Liver (tissue), 7 donors: ENCODE measurements at regions not wholly inside any gene's neighbourhood (a gene's known extent, or its start where the extent isn't known, plus 50 kb on each side); places are given as distances from the start of the nearest gene placed in this dataset.

Experiments
- DNase-seq: peaks from one replicate; pipeline ENCODE4 v3.0.0-alpha.2; 2017; ENCODE audit warnings: low spot score
- H3K27ac ChIP-seq, 2 donors: one replicate each; pipeline ENCODE4 v1.7.0; 2013; ENCODE audit warnings: inconsistent platforms in 2 of 2, low read length in 2 of 2, control low read depth in 1 of 2, low read depth in 1 of 2, mild to moderate bottlenecking in 1 of 2
- H3K27me3 ChIP-seq, 4 donors: one replicate each; pipeline versions ENCODE4 v1.6.1 to v1.7.0; 2013; ENCODE audit warnings: low read length in 3 of 4, inconsistent platforms in 1 of 4, mild to moderate bottlenecking in 1 of 4, moderate library complexity in 1 of 4; ENCODE audit not compliant: control insufficient read depth in 4 of 4, insufficient read depth in 4 of 4
- H3K36me3 ChIP-seq, 4 donors: one replicate each; pipeline versions ENCODE4 v1.6.1 to v1.7.0; 2013; ENCODE audit warnings: low read length in 3 of 4, mild to moderate bottlenecking in 3 of 4, low read depth in 1 of 4, moderate library complexity in 1 of 4; ENCODE audit not compliant: control insufficient read depth in 4 of 4, insufficient read depth in 3 of 4
- H3K4me1 ChIP-seq, 4 donors: one replicate each; pipeline versions ENCODE4 v1.6.1 to v1.7.0; 2013; ENCODE audit warnings: low read length in 3 of 4, mild to moderate bottlenecking in 3 of 4, moderate library complexity in 1 of 4; ENCODE audit not compliant: control insufficient read depth in 4 of 4, insufficient read depth in 4 of 4
- H3K4me3 ChIP-seq, 3 donors: one replicate each; pipeline versions ENCODE4 v1.6.1 to v1.7.0; 2013; ENCODE audit warnings: low read length in 3 of 3, control low read depth in 1 of 3, low read depth in 1 of 3, mild to moderate bottlenecking in 1 of 3
- H3K9ac ChIP-seq, 2 donors: one replicate each; pipeline ENCODE4 v1.7.0; 2013; ENCODE audit warnings: low read length in 2 of 2, mild to moderate bottlenecking in 2 of 2, moderate library complexity in 2 of 2, control low read depth in 1 of 2, low read depth in 1 of 2
- H3K9me3 ChIP-seq, 4 donors: one replicate each; pipeline versions ENCODE4 v1.6.1 to v1.7.0; 2013; ENCODE audit warnings: low read length in 3 of 4; ENCODE audit not compliant: control insufficient read depth in 4 of 4
- EGR1 ChIP-seq, 2 donors: IDR thresholded peaks; 2 replicates each; pipeline ENCODE4 v1.6.1; 2016 to 2018; ENCODE audit warnings: antibody characterized with exemption in 2 of 2, low read depth in 2 of 2
- FOXA2 ChIP-seq: IDR thresholded peaks from 2 replicates; pipeline ENCODE4 v1.6.1; 2016; ENCODE audit warnings: antibody characterized with exemption
- HNF4A ChIP-seq, 2 donors: conservative IDR thresholded peaks; 2 replicates each; pipeline ENCODE4 v1.6.1; 2016; ENCODE audit warnings: antibody characterized with exemption in 2 of 2, mild to moderate bottlenecking in 2 of 2
- HNF4G ChIP-seq: IDR thresholded peaks from 2 replicates; pipeline ENCODE4 v1.6.1; 2016; ENCODE audit warnings: antibody characterized with exemption
- JUND ChIP-seq, 2 donors: IDR thresholded peaks; 2 replicates each; pipeline ENCODE4 v1.6.1; 2016; ENCODE audit warnings: antibody characterized with exemption in 2 of 2
- RXRA ChIP-seq, 2 donors: IDR thresholded peaks; 2 replicates each; pipeline ENCODE4 v1.6.1; 2017 to 2018; ENCODE audit warnings: antibody characterized with exemption in 2 of 2, mild to moderate bottlenecking in 1 of 2
- SP1 ChIP-seq: IDR thresholded peaks from 2 replicates; pipeline ENCODE4 v1.6.1; 2018; ENCODE audit warnings: antibody characterized with exemption, mild to moderate bottlenecking
- TAF1 ChIP-seq: conservative IDR thresholded peaks from 2 replicates; pipeline ENCODE4 v1.6.1; 2016; ENCODE audit warnings: antibody characterized with exemption, mild to moderate bottlenecking
- YY1 ChIP-seq: IDR thresholded peaks from 2 replicates; pipeline ENCODE4 v1.6.1; 2016; ENCODE audit warnings: antibody characterized with exemption, mild to moderate bottlenecking
- WGBS: extraction: QIAGEN DNeasy Blood & Tissue Kit; methylation state at CpG from one replicate; pipeline ENCODE4 v1.1.7; 2013; 5-methylcytosine and 5-hydroxymethylcytosine counted together
- TF ChIP-seq, protein P1 (sequence below): IDR thresholded peaks from 2 replicates; pipeline ENCODE4 v1.6.1; 2016; ENCODE audit warnings: antibody characterized with exemption
- TF ChIP-seq, protein P2 (sequence below): IDR thresholded peaks from 2 replicates; pipeline ENCODE4 v1.6.1; 2016; ENCODE audit warnings: antibody characterized with exemption
- TF ChIP-seq, protein P3 (sequence below): IDR thresholded peaks from 2 replicates; pipeline ENCODE4 v1.6.1; 2016; ENCODE audit warnings: antibody characterized with exemption, mild to moderate bottlenecking
- donor health status: healthy.
- donor health status: healthy.
- donor health status: healthy.
- donor health status: healthy.

DNA sequence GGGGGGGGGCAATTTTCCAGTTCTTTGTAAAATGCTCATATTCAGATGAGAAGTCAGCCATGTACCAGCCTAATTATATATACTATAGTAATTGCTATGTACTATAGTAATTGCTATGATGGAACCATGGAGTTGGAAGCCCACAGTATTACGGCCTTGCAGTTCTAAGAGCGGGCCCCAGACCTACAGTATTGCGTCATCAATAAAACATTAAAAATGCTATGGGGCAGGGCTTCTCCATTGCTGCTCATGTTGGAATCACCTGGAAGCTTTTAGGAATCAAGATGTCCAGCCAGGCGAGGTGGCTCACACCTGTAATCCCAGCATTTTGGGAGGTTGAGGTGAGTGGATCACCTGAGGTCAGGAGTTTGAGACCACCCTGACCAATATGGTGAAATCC lies 443.7 kb upstream of the GRM7 start:
- no peak for DNase-seq
- WGBS: 64% methylated on average over 4 of the region's 4 CpGs
- H3K4me1 ChIP-seq: no peaks in the 10 kb centered on the region

DNA sequence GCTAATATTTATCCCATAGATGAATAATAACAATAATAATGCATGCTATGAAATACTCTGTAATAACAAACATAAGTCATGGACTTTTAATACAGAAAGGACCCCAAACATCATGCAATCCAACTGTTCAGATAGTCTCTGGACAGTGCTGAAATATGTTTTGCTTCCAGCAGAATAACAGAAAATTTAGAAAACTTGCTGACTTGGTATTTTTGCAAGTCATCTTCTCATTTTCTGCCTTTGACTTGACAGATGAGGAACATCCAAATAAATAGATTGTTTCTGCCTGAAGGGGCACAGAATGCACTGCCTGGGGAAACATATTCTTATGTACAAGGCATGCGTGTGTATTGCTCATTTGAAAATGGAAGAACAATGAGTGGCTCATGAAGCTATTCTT lies 442.4 kb upstream of the GRM7 start:
- H3K9ac ChIP-seq: no peak overlapping the region
- no peak overlapping the region for H3K4me3 ChIP-seq
- H3K4me1 ChIP-seq: no peaks in the 10 kb centered on the region
- WGBS: 96% methylated on average over 1 of the region's 1 CpG
- H3K27ac ChIP-seq: no peak overlapping the region
- H3K9me3 ChIP-seq: peaks cover 0 to 4% (median 1%) of the 10 kb centered on the region in 4 donors
- H3K27me3 ChIP-seq: no peaks in the 10 kb centered on the region
- TF ChIP-seq, protein P1, sequence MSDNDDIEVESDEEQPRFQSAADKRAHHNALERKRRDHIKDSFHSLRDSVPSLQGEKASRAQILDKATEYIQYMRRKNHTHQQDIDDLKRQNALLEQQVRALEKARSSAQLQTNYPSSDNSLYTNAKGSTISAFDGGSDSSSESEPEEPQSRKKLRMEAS: no peak
- TF ChIP-seq, protein P2, sequence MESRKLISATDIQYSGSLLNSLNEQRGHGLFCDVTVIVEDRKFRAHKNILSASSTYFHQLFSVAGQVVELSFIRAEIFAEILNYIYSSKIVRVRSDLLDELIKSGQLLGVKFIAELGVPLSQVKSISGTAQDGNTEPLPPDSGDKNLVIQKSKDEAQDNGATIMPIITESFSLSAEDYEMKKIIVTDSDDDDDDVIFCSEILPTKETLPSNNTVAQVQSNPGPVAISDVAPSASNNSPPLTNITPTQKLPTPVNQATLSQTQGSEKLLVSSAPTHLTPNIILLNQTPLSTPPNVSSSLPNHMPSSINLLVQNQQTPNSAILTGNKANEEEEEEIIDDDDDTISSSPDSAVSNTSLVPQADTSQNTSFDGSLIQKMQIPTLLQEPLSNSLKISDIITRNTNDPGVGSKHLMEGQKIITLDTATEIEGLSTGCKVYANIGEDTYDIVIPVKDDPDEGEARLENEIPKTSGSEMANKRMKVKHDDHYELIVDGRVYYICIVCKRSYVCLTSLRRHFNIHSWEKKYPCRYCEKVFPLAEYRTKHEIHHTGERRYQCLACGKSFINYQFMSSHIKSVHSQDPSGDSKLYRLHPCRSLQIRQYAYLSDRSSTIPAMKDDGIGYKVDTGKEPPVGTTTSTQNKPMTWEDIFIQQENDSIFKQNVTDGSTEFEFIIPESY: no peak
- TF ChIP-seq SP1 (no peak), HNF4G (no peak), EGR1 (IDR thresholded peaks at IDR 0.05; ENCODE audit: low read depth in 2 of 2) (no peak), YY1 (no peak), JUND (IDR thresholded peaks at IDR 0.05) (no peak), TAF1 (no peak), HNF4A (conservative IDR thresholded peaks at IDR 0.05) (no peak)
- no peak for DNase-seq
- H3K36me3 ChIP-seq: no peaks in the 10 kb centered on the region

More for the DNA sequence above, 443.7 kb upstream of the GRM7 start:
- H3K4me3 ChIP-seq: no peak overlapping the region
- H3K36me3 ChIP-seq: no peaks in the 10 kb centered on the region
- H3K27ac ChIP-seq: no peak overlapping the region
- H3K27me3 ChIP-seq: no peaks in the 10 kb centered on the region
- no peak overlapping the region for H3K9ac ChIP-seq
- peaks cover 0 to 4% (median 1%) of the 10 kb centered on the region in 4 donors for H3K9me3 ChIP-seq
- TF ChIP-seq RXRA (IDR thresholded peaks at IDR 0.05): no peak
- TF ChIP-seq, protein P1: no peak

DNA sequence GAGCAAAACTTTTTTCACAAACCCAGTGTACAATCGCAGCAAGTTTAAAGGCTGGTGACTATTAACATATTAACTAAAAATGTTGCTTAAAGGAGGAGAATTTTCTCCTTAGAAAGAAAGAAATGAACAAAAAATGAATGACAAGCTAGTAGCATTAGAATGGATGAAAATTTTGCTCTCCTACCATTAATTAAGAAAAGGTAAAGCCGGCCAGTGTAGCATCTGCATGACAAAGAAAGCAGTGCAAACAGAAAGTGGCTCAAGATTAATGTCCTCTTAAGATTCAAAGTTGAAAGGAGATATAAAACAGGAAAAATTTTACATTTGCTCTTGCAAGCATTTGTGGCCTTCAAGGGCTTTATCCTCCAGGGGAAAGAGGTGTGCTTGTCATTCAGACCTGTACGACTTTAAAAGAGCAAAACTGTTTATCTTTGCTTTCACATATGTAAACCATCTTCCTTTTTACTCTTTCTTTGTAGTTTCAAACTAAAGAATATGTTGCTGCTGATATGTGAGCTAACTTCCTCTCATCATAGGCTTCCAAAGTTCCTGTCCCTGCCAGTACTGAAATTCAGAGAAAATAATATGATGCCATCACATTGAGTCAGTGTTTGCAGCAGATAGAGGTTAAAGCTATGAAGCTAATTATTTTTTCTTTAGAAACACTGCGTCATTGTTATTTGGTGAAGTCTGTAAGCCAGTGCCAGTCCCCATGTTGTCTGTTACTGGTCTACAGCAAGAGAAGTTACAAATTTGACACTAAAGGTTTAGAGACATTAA lies 439.1 kb upstream of the GRM7 start:
- peaks cover 0 to 6% (median 4%) of the 10 kb centered on the region in 4 donors for H3K9me3 ChIP-seq
- no peak overlapping the region for H3K9ac ChIP-seq
- no peak overlapping the region for H3K27ac ChIP-seq
- DNase-seq: no peak
- no peaks in the 10 kb centered on the region for H3K4me1 ChIP-seq
- TF ChIP-seq, protein P3, sequence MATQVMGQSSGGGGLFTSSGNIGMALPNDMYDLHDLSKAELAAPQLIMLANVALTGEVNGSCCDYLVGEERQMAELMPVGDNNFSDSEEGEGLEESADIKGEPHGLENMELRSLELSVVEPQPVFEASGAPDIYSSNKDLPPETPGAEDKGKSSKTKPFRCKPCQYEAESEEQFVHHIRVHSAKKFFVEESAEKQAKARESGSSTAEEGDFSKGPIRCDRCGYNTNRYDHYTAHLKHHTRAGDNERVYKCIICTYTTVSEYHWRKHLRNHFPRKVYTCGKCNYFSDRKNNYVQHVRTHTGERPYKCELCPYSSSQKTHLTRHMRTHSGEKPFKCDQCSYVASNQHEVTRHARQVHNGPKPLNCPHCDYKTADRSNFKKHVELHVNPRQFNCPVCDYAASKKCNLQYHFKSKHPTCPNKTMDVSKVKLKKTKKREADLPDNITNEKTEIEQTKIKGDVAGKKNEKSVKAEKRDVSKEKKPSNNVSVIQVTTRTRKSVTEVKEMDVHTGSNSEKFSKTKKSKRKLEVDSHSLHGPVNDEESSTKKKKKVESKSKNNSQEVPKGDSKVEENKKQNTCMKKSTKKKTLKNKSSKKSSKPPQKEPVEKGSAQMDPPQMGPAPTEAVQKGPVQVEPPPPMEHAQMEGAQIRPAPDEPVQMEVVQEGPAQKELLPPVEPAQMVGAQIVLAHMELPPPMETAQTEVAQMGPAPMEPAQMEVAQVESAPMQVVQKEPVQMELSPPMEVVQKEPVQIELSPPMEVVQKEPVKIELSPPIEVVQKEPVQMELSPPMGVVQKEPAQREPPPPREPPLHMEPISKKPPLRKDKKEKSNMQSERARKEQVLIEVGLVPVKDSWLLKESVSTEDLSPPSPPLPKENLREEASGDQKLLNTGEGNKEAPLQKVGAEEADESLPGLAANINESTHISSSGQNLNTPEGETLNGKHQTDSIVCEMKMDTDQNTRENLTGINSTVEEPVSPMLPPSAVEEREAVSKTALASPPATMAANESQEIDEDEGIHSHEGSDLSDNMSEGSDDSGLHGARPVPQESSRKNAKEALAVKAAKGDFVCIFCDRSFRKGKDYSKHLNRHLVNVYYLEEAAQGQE: no peak
- TF ChIP-seq FOXA2 (no peak), JUND (IDR thresholded peaks at IDR 0.05) (no peak)
- no peaks in the 10 kb centered on the region for H3K36me3 ChIP-seq
- H3K4me3 ChIP-seq: no peak overlapping the region
- no peaks in the 10 kb centered on the region for H3K27me3 ChIP-seq
- 57% methylated on average over 4 of the region's 4 CpGs for WGBS
